NCI-H1436 treated with DMSO at 0.1 percent for 48 hours (cell line): ENCODE measurements at regions not wholly inside any gene's neighbourhood (a gene's known extent, or its start where the extent isn't known, plus 50 kb on each side); places are given as distances from the start of the nearest gene placed in this dataset.

Source experiments
- DNase-seq: peaks from one replicate; lab custom pipeline; 2025; lab: John Stamatoyannopoulos, UW

GRCh38 chr7:25777969-25778708 is 373.9 kb upstream of the NFE2L3 start:
- peak; percentile 90 for DNase-seq

GRCh38 chr7:25779002-25779546 is 372.9 kb upstream of the NFE2L3 start:
- no peak for DNase-seq

DNA sequence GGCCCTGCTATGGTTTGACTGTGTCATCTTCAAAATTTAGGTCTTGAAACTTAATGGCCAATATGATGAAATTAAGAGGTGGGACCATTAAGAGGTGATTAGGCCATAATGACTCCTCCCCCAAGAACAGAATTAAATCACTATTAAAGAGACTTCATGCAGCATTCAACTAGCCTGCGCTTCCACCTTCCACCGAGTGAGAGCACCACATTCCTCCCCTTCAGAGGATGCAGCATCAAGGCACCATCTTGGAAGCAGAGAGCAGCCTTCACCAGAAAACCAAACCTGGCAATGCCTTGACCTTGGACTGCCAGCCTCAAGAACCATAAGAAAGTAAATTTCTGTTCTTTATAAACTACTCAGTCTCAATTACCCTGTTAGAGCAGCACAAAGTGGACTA is 371.1 kb upstream of the NFE2L3 start:
- no peak for DNase-seq

GRCh38 chr7:25781704-25782103 is 370.3 kb upstream of the NFE2L3 start:
- DNase-seq: no peak

GRCh38 chr7:25786936-25787335 is 365.1 kb upstream of the NFE2L3 start:
- DNase-seq: no peak

- no peak for DNase-seq
Observed at GRCh38 chr7:25787336-25787735, 364.7 kb upstream of the NFE2L3 start.

DNA sequence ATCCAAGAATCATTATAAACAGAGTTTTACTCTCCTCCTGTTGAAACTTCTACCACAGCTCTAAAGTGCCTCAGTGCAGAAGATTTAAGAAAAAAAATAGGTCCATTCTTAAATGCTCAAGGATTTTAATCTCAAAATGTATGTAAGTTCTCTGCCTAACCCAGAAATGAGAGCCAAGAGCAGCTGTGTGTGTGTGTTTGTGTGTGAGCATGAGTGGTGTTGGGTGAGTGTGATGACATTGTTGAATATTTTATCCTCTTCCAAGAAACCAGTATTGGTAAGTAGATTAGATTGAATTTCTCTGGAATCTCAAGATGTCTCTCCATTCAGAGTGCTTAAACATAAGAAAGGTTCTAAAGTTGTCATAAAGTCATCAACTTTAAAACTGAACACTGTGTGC is 363.6 kb upstream of the NFE2L3 start:
- no peak for DNase-seq

DNA sequence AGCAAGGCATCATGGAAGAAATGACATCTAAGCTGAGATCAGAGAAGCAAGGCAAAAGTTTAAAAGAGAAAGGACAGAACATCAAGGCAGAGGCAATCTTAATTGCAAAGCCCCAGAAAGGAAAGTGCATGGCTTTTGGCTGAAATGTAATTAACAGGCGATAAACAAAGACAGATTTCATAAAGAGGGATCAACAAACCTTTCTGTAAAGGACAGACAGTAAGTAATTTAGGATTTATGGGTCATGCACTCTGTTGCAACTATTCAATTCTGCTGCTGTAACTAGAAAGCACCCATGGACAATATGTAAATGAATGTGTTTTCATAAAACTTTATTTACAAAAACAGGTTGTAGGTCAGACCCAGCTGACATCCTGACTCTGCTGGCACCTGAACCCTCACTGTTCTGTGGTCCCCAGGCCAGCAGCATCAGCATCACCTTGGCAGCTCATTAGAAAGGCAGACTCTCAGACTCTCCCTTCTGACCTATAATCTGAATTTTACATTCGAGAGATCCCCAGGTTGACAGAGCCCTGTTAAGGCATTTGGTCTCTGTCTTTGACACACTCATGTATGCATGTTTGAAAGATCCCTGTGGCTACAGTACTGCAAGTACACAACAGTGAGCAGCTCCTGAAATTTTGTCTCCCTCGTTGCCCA is 362.9 kb upstream of the NFE2L3 start:
- DNase-seq: no peak

DNA sequence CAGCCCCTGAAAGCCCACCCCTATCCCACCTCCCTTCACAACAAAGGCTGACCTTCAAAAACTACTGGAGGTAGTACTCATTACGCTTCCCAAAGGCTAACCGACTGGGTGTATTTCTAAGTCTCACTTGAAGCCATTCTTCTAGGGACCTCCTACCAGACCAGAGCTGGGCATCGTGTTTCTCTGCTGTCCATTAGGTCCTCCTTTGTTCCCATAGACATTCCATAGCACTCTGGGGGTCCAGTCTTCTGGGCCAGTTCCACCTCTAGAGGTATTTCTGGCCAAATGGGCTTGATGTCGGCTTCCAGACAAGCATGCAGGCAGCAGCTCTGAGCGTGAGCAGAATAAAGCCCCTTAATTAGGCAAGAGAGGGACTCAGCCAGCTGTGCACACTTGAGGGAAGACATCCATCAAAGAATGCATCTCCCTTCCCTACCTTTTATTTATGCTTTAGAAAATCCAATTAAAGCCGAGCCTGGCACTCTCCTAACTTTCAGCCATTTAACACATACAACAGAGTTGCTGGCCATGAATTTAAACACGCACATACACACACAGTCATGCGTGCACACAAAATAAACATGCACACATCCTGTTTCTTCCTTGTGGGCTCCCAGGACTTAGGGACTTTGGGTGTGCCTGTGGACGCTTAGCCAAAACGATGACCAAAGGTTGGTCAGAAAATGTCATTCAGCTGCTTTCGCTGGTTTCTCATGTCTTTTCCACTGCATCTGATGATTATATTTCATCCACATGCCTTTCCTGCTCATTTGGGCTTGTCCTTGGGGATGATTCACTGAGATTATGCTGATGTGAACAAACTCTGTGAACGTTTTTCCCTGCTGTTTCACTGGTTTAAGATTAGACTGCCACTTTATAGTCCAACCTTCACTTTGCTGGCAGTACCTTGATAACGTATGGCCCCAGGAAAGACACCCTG is 362.0 kb upstream of the NFE2L3 start:
- no peak for DNase-seq

DNA sequence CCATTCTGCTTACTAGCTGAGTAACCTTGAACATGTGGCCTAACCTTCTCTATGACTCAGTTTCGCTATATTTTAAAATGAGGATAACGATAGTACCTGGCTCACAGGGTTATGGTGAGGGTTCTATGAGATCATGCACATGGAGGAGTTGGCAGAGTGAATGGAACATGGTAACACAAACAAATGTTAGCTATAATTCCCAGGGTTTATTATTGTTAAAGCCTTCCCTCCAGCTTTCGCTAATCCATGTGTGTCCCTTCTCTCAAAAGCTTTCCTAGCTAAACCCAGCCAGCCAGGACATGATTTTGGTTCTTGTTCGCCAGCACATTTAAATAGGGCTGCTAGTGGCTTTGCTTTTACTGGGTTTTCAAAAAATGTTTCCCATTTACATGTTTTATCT is 361.0 kb upstream of the NFE2L3 start:
- DNase-seq: no peak

DNA sequence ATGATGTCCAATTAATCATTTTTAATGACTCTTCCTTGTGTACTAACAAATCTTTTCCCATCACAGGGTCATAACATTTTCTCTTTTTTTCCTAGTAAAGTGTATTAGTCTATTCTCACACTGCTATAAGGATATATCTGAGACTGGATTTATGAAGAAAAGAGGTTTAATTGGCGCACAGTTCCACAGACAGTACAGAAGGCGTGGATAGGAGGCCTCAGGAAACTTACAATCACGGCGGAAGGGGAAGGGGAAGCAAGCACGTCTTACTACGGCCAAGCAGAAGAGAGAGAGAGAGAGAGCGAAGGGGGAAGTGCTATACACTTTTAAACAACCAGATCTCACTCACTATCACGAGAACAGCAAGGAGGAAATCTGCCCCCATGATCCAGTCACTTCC is 359.4 kb upstream of the NFE2L3 start:
- DNase-seq: no peak

- DNase-seq: no peak
Observed at GRCh38 chr7:25795824-25796235, 356.2 kb upstream of the NFE2L3 start.

- no peak for DNase-seq
Observed at GRCh38 chr7:25798344-25798743, 353.7 kb upstream of the NFE2L3 start.

GRCh38 chr7:25801214-25801613 is 350.8 kb upstream of the NFE2L3 start:
- no peak for DNase-seq

DNA sequence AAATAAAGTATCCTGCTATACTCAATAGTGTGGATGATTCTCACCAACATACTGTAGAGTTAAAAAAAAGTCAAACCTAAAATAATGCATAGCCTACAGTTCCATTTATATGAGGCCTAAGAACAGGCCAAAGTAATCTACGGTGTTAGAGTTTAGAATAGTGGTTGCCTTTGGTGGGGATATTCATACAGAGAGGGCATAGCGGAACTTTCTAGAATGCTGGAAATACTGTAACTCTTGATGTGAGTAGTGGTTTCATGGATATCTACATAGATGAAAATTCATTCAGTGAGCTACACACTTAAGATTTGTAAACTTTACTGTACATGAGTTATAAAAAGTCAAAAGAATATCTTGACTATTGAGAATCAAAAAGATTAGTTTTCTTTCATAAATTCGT is 349.9 kb upstream of the NFE2L3 start:
- DNase-seq: no peak

DNA sequence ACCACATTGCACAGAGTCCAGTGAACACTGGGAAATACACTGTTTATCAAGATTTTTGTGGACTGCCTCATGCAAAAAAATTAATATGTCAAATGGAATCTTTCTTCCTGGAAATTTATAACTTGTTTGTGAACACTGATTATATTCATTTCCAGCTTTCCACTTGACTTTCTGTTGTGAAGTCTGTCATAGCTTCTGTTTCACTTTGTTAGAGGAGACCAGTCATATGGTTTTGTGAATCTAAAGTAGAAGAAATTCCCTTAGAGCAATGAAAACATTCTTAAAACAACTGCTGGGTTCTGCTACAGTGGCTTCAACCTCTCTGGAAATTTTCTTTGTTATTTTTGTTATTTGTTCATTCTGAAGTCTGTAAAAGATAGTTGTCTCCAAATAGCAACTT is 349.5 kb upstream of the NFE2L3 start:
- no peak for DNase-seq

GRCh38 chr7:25803117-25803887 is 348.7 kb upstream of the NFE2L3 start:
- DNase-seq: no peak

GRCh38 chr7:25804154-25804553 is 347.8 kb upstream of the NFE2L3 start:
- DNase-seq: peak; percentile 16

GRCh38 chr7:25805027-25805687 is 346.8 kb upstream of the NFE2L3 start:
- DNase-seq: peak; percentile 41

DNA sequence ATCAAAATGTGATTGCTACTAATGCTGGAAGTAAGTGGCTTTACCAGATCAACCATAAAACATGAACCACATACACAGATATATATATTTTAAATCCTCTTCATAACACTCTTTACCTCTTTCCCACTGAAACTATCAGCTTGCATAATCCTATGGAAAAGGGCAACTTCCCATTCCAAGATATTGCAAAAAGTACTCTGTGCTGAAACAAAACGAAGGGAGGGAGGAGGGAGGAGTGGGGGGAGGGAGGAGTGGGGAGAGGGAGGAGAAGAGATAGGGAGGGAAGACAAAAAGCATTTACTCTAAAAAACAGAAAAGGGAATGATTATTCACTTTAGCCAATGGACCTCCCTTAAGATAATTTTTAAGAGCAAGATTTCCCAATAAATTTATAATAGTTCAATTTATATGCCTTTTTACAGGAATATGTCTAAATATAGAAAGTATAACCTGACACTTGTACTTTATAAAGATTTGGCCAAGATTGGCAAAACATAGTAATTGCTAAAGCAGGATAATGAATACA is 344.8 kb upstream of the NFE2L3 start:
- no peak for DNase-seq

GRCh38 chr7:25809441-25809840 is 342.6 kb upstream of the NFE2L3 start:
- no peak for DNase-seq
